ENCODE measurements at regions not wholly inside any gene's neighbourhood (a gene's known extent, or its start where the extent isn't known, plus 50 kb on each side); places are given as distances from the start of the nearest gene placed in this dataset.

DNA sequence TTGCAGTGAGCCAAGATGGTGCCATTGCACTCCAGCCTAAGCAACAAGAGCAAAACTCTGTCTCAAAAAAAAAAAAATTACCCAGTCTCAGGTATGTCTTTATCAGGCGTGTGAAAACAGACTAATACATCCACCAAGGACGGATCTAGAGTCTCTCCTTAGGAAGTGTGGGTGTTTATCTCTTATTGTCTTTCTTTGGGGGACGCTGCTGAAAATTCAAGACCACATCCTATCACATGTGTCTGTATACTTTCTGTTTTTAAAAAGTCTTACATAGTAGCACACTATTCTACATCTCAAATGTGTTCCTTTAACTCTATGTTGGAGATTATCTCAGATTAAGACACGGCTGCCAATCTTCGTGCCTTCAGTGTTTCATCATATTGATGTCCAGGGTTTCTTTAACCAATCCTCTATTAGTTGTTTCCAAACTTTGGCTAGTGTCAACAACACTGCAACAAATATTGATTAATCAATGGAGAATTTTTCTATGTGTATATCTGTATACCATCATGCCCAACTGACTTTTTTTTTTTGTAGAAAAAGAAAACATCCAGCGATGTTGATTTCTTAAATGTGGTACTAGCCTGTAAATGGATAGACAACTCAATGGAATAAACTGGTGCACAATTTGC, 92.3 kb upstream of the KDM7A start:
- Histone ChIP-seq H3K27me3 (no peaks in the 10 kb centered on the region), H3K36me3 (no peaks in the 10 kb centered on the region), H3K4me3 (ENCODE audit: low read depth, low read length) (no peak overlapping the region), H3K9me3 (no peaks in the 10 kb centered on the region), H3K4me1 (no peaks in the 10 kb centered on the region)
- DNase-seq, result no peak
- TF ChIP-seq, protein P1, sequence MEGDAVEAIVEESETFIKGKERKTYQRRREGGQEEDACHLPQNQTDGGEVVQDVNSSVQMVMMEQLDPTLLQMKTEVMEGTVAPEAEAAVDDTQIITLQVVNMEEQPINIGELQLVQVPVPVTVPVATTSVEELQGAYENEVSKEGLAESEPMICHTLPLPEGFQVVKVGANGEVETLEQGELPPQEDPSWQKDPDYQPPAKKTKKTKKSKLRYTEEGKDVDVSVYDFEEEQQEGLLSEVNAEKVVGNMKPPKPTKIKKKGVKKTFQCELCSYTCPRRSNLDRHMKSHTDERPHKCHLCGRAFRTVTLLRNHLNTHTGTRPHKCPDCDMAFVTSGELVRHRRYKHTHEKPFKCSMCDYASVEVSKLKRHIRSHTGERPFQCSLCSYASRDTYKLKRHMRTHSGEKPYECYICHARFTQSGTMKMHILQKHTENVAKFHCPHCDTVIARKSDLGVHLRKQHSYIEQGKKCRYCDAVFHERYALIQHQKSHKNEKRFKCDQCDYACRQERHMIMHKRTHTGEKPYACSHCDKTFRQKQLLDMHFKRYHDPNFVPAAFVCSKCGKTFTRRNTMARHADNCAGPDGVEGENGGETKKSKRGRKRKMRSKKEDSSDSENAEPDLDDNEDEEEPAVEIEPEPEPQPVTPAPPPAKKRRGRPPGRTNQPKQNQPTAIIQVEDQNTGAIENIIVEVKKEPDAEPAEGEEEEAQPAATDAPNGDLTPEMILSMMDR (IDR thresholded peaks at IDR 0.05; ENCODE audit: low read depth, low read length), result no peak

DNA sequence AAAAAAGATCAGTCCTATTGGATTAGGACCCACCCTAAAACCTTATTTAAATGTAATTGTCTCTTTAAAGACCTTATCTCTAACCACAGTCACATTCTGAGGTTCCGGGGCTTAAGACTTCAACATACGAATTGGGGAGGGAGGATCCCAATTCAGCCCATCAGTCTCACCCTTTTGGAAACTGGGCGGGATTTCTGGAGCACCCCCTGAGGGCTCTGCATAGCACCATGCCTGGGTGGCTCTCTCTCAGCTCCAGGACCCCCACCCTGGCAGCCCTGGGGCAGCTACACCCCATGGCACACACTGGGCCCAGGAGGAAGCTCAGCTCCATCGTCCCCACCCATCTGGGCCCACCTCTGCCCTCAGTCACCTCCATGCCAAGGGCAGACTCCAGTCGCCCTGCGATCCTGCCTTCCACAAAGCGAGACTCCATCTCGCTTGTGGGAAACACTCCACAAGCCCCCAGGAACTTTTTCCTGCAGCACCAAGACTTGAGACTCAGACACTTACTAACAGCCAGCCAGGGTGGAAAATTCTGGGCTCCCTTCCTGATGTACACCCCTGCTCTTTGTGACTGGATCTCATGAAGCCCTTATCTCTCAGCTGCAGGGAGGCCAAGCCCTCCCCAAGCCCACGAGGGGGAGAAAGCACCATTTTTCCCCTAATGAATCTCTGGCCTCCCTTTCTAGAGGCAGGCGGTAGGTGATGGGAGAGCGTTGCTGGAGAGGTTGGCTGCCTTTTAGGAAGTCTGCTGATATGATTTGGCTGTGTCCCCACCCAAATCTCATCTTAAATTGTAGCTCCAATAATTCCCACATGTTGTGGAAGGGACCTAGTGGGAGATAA, 90.8 kb upstream of the KDM7A start:
- H3K4me1 ChIP-seq, result no peaks in the 10 kb centered on the region
- TF ChIP-seq, protein P1 (IDR thresholded peaks at IDR 0.05; ENCODE audit: low read depth, low read length), result no peak
- no peaks in the 10 kb centered on the region for H3K27me3 ChIP-seq
- H3K36me3 ChIP-seq, result no peaks in the 10 kb centered on the region
- no peak overlapping the region for H3K4me3 ChIP-seq (ENCODE audit: low read depth, low read length)
- no peaks in the 10 kb centered on the region for H3K9me3 ChIP-seq
- no peak for DNase-seq

DNA sequence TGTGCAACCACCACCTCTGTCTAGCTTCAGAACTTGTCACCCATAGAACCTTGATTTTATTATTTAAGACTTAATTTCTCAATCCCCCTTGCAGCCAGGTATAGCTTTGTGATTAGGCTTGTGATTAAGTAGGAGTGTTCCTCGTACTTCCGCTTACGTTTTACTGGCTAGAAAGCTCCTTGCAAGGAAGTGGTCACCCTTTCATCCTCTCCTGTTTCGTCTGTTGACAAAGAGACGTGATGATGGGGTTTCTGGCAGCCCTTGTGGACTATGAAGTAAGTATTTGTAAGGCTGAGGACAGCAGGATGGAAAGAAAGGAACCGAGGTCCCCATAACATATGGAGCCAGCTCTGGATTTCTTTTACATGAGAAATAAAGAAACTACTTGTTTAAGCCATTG, 86.5 kb upstream of the KDM7A start:
- Histone ChIP-seq H3K4me3 (ENCODE audit: low read depth, low read length) (no peak overlapping the region), H3K36me3 (no peaks in the 10 kb centered on the region), H3K27me3 (no peaks in the 10 kb centered on the region), H3K9me3 (no peaks in the 10 kb centered on the region), H3K4me1 (no peaks in the 10 kb centered on the region)
- TF ChIP-seq, protein P1 (IDR thresholded peaks at IDR 0.05; ENCODE audit: low read depth, low read length), result no peak
- DNase-seq, result no peak

DNA sequence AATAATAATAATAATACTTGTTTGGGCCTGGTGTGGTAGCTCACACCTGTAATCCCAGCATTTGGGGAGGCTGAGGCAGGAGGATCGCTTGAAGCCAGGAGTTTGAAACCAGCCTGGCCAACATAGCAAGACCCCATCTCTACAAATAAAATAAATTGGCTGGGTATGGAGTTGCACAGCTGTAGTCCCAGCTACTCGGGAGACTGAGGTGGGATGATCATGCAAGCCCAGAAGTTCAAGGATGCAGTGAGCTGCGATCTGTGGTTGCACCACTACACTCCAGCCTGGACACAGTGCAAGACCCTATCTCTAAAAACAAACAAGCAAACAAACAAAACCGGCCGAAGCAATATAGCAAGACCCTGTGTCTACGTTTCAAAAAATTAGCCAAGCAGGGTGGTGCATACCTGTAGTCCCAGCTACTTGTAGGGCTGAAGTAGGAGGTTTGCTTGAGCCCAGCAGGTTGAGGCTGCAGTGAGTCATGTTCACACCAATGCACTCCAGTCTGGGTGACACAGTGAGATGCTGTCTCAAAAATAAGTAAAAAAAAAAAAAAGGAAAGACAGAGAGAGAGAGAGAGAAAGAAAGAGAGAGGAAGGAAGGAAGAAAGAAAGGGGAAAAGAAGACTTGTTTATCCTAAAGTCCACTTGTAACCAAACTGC, 85.6 kb upstream of the KDM7A start:
- DNase-seq, result no peak
- Histone ChIP-seq H3K4me3 (ENCODE audit: low read depth, low read length) (no peak overlapping the region), H3K27me3 (no peaks in the 10 kb centered on the region), H3K4me1 (no peaks in the 10 kb centered on the region), H3K36me3 (no peaks in the 10 kb centered on the region), H3K9me3 (no peaks in the 10 kb centered on the region; the same call in 1 of the 2 replicates)
- TF ChIP-seq, protein P1 (IDR thresholded peaks at IDR 0.05; ENCODE audit: low read depth, low read length), result no peak

DNA sequence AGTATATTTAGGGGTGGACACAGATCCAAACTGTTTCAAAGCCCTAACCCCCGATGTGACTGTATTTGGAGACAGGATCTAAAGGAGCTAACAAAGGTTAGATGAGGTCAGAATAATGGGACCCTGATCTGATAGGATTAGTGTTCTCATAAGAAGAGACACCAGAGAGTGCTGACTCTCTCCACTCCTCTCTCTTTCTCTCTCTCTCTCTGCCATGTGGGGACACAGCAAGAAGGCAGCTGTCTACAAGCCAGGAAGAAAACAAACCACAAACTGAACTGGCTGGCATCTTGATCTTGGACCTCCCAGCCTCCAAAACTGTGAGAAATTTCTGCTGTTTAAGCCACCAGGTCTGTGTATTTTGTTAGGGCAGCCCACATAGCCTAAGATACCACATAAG, 84.7 kb upstream of the KDM7A start:
- TF ChIP-seq, protein P1 (IDR thresholded peaks at IDR 0.05; ENCODE audit: low read depth, low read length), result no peak
- no peaks in the 10 kb centered on the region for H3K4me1 ChIP-seq

More for the DNA sequence above, 84.7 kb upstream of the KDM7A start:
- H3K27me3 ChIP-seq, result no peaks in the 10 kb centered on the region
- H3K36me3 ChIP-seq, result no peaks in the 10 kb centered on the region
- DNase-seq, result no peak
- H3K4me3 ChIP-seq (ENCODE audit: low read depth, low read length), result no peak overlapping the region
- peaks cover 1% of the 10 kb centered on the region for H3K9me3 ChIP-seq

Data from BE2C (cell line).